CMK (cell line): ENCODE measurements at regions not wholly inside any gene's neighbourhood (a gene's known extent, or its start where the extent isn't known, plus 50 kb on each side); places are given as distances from the start of the nearest gene placed in this dataset.

Experiments used
- DNase-seq: peaks from one replicate; pipeline ENCODE4 v3.0.0-alpha.2; 2010; ENCODE audit warnings: low read depth

GRCh38 chr5:92504346-92504745, 1076.7 kb downstream of the NR2F1-AS1 start:
- DNase-seq: no peak

GRCh38 chr5:92500752-92501151, 1080.3 kb downstream of the NR2F1-AS1 start:
- DNase-seq: no peak

GRCh38 chr5:92496545-92496944, 1084.5 kb downstream of the NR2F1-AS1 start:
- no peak for DNase-seq

- DNase-seq: no peak
Measured at GRCh38 chr5:92494508-92494907, 1086.5 kb downstream of the NR2F1-AS1 start.

GRCh38 chr5:92492908-92493307, 1088.1 kb downstream of the NR2F1-AS1 start:
- no peak for DNase-seq

- no peak for DNase-seq
Measured at GRCh38 chr5:92484484-92484883, 1096.5 kb downstream of the NR2F1-AS1 start.

GRCh38 chr5:92472981-92473566, 1090.0 kb upstream of the ARRDC3 start:
- no peak for DNase-seq

GRCh38 chr5:92471861-92472260, 1088.7 kb upstream of the ARRDC3 start:
- no peak for DNase-seq

- no peak for DNase-seq
Measured at GRCh38 chr5:92470770-92471169, 1087.7 kb upstream of the ARRDC3 start.

GRCh38 chr5:92468295-92468694, 1085.2 kb upstream of the ARRDC3 start:
- DNase-seq: no peak

GRCh38 chr5:92467695-92468094, 1084.6 kb upstream of the ARRDC3 start:
- DNase-seq: no peak

GRCh38 chr5:92460505-92460904, 1077.4 kb upstream of the ARRDC3 start:
- no peak for DNase-seq

GRCh38 chr5:92459654-92460053, 1076.5 kb upstream of the ARRDC3 start:
- no peak for DNase-seq

- no peak for DNase-seq
Measured at GRCh38 chr5:92455011-92455410, 1071.9 kb upstream of the ARRDC3 start.

GRCh38 chr5:92444888-92445287, 1061.8 kb upstream of the ARRDC3 start:
- no peak for DNase-seq

- no peak for DNase-seq
Measured at GRCh38 chr5:92435781-92436180, 1052.7 kb upstream of the ARRDC3 start.

GRCh38 chr5:92429646-92430045, 1046.5 kb upstream of the ARRDC3 start:
- DNase-seq: no peak

GRCh38 chr5:92428415-92428814, 1045.3 kb upstream of the ARRDC3 start:
- no peak for DNase-seq

- DNase-seq: no peak
Measured at GRCh38 chr5:92424785-92425426, 1041.8 kb upstream of the ARRDC3 start.

GRCh38 chr5:92421942-92422341, 1038.8 kb upstream of the ARRDC3 start:
- DNase-seq: no peak

- DNase-seq: no peak
Measured at GRCh38 chr5:92421196-92421595, 1038.1 kb upstream of the ARRDC3 start.

GRCh38 chr5:92419261-92419660, 1036.1 kb upstream of the ARRDC3 start:
- DNase-seq: no peak

- DNase-seq: no peak
Measured at GRCh38 chr5:92418341-92418740, 1035.2 kb upstream of the ARRDC3 start.

- DNase-seq: no peak
Measured at GRCh38 chr5:92409134-92409533, 1026.0 kb upstream of the ARRDC3 start.
